SJSA1 (cell line): ENCODE measurements at regions not wholly inside any gene's neighbourhood (a gene's known extent, or its start where the extent isn't known, plus 50 kb on each side); places are given as distances from the start of the nearest gene placed in this dataset.
"Not testable (repeated sequence)": the region's sequence is repeated elsewhere in the genome, so short reads cannot be mapped to it uniquely, and the experiment has no call there.

Experiments
- DNase-seq, 2 experiments: peaks; one replicate each; pipeline ENCODE4 v3.0.0-alpha.2; 2015 to 2020; ENCODE audit warnings: low spot score in 2 of 2, low read depth in 1 of 2
- H3K27ac ChIP-seq: fragments of 250-450 bp; sonication (Bioruptor Pico); 2 replicates; pipeline ENCODE4 v1.5.1; 2020; ENCODE audit warnings: mild to moderate bottlenecking, moderate library complexity
- H3K27me3 ChIP-seq: fragments of 250-450 bp; sonication (Bioruptor Pico); replicated peaks from 2 replicates; pipeline ENCODE4 v1.5.1; 2020; ENCODE audit warnings: mild to moderate bottlenecking, moderate library complexity
- H3K36me3 ChIP-seq: fragments of 250-450 bp; sonication (Bioruptor Pico); 2 replicates; pipeline ENCODE4 v1.5.1; 2020; ENCODE audit warnings: mild to moderate bottlenecking
- H3K4me1 ChIP-seq: fragments of 250-450 bp; sonication (Bioruptor Pico); replicated peaks from 2 replicates; pipeline ENCODE4 v1.6.1; 2021; ENCODE audit warnings: mild to moderate bottlenecking
- H3K4me3 ChIP-seq: fragments of 250-450 bp; sonication (Bioruptor Pico); 2 replicates; pipeline ENCODE4 v1.5.1; 2020; ENCODE audit warnings: mild to moderate bottlenecking
- H3K9me3 ChIP-seq: fragments of 250-450 bp; sonication (Bioruptor Pico); replicated peaks from 2 replicates; pipeline ENCODE4 v1.5.1; 2020; ENCODE audit warnings: mild to moderate bottlenecking

DNA sequence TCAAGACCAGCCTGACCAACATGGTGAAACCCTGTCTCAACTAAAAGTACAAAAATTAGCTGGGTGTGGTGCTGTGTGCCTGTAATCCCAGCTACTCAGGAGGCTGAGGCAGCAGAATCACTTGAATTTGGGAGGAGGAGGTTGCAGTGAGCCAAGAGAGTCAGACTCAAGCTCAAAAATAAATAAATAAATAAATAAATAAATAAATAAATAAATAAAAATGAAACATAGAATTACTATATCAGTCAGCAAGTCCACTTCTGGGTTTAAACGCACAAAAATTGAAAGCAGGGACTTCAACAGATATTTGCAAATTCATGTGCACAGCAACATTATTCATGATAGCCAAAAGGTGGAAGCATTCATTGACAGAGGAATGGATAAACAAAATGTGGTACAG lies 875.2 kb upstream of the ALG10B start:
- not testable (repeated sequence) for H3K27ac ChIP-seq, H3K27me3 ChIP-seq, H3K36me3 ChIP-seq, H3K9me3 ChIP-seq, H3K4me3 ChIP-seq, H3K4me1 ChIP-seq, DNase-seq

DNA sequence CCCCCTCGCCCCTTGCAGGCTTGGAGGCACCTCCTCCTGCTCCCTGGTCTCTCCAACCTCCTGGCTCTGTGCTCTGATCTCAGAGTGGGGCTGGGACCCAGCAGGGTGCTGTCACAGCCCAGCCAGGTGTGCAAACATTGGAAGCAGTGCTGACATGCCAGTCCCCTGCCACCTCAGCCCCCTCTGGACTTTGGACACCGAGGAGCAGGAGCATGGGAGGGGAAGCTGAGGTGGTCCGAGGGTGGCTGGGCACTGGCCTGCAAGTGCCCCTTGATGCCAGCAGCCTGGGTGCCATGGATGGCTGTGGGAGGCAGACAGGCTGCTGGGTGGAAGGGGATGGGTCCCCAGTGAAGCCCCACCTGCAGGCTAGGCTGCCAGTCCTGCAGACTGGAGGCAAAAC lies 860.9 kb upstream of the ALG10B start:
- not testable (repeated sequence) for H3K36me3 ChIP-seq, H3K9me3 ChIP-seq, H3K4me1 ChIP-seq, H3K27ac ChIP-seq, H3K4me3 ChIP-seq, H3K27me3 ChIP-seq, DNase-seq

DNA sequence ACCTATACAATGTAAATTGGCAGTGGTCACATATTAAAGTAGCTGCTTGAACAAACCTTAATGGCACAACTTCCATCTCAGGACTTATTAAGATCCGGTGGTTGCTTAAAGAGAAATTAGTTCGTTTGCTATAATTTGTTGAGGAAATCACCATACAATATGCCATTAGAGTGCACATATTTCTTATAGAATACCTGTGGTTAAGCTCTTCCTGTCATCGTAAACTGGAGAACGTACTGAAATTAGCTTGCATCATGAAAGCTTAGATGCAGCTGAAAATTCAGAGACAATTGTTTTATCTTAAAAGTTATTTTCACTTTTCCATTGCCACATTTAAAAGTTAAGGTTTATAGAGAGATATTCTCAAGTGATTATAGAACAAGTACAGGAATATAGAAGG lies 818.6 kb upstream of the ALG10B start:
- not testable (repeated sequence) for H3K27me3 ChIP-seq, DNase-seq, H3K9me3 ChIP-seq, H3K4me1 ChIP-seq, H3K27ac ChIP-seq, H3K36me3 ChIP-seq, H3K4me3 ChIP-seq

DNA sequence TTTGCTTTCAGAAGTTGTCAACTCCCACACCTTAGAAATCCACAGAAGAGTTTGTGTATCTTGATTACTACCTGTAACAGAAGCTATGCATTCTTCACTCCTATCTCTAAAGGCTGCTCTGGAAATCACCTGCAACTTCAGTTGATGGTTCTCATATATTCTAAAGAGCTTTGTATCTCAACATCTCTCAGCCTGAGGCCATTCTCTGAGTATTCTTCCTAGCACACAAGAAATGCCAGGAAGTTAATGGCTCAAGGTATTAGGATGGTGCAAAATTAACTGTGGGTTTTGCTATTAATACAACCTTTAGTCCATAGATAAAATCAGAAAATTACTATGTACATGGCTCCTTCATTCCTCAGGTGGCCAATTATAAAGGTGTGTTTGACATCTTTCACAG lies 806.3 kb upstream of the ALG10B start:
- not testable (repeated sequence) for H3K36me3 ChIP-seq, H3K9me3 ChIP-seq, H3K4me1 ChIP-seq, H3K27ac ChIP-seq, H3K4me3 ChIP-seq, DNase-seq, H3K27me3 ChIP-seq

DNA sequence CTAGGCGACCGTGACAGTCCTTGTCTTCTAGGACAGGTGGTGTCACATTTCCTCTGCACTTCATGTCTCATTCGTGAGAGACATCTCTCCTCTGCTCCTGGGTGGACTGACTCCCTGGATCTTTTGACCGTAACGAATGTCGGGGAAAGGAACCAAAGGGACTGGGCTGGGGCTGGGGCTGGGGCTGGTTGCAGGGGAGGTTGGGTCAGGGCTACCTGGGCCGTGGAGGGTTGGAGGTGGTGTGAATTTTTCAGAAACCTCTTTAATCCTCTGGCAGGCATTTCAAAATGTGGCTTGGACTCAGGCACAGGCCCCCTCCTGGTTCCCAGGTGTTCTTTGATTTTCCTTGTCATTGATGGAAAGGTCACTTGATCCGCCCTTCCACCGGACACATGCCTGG lies 776.0 kb upstream of the ALG10B start:
- H3K4me1 ChIP-seq, H3K27ac ChIP-seq, H3K9me3 ChIP-seq, H3K36me3 ChIP-seq, DNase-seq, H3K27me3 ChIP-seq, H3K4me3 ChIP-seq: not testable (repeated sequence)

DNA sequence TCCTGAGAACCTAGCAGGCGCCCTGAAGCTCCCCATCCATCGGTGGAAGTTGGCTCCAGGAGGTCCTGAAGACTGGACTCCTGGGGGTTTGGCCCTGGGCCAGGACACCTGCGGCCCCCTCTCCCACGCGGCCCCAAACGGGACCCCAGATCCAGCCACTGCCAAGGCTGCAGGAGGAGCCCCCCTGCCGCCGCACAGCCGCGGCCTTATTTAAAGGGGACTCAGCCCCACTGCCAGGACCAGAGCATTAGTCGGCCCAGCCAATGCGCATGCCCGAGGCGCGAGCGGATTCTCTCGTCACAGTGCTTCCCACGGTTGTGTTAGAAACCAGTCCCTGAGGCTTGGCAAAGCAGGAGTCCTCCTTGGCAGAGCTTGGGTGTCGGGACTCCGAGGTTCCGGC lies 775.2 kb upstream of the ALG10B start:
- Histone ChIP-seq H3K27me3 (no peaks in the 10 kb centered on the region), H3K27ac (no peak overlapping the region), H3K4me3 (no peak overlapping the region), H3K36me3 (no peaks in the 10 kb centered on the region), H3K9me3 (no peaks in the 10 kb centered on the region), H3K4me1 (no peaks in the 10 kb centered on the region)
- no peak for DNase-seq

DNA sequence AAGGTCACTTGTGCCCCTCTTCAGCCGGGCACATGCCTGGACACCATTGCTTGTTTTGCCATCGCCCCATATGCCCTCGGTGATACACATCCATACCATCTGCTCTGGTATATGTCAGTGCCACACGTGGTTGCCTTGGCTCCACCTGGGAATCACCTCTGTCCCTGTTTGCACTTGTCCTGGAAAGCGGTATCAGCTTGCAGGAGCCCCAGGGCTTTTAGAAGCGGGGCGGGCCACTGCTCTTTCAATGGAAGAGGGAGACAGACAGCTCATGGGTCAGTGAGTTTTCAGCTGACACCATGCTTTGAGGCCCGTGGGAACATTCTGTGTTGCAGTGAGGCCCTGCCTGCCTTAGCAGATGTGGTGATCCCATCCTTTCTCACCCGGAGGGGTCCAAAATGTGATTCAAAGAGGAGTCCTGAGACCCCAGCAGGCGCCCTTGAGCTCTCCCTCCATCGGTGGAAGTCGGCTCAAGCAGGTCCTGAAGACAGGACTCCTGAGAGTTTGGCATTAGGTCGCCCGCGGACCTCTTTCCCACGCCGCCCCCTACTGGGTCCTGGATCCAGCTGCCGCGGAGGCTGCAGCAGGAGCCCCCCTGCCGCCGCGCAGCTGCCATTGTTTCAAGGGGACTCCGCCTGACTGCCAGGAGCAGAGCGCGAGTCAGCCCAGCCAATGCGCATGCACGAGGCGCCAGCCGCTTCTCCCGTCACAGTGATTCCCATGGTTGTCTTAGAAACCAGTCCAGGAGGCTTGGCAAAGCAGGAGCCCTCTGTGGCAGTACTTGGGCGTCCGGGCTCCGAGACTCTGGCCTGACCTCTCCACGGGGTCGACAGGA lies 773.2 kb upstream of the ALG10B start:
- no peaks in the 10 kb centered on the region for H3K9me3 ChIP-seq
- no peak overlapping the region for H3K4me3 ChIP-seq
- H3K27me3 ChIP-seq: no peaks in the 10 kb centered on the region

DNA sequence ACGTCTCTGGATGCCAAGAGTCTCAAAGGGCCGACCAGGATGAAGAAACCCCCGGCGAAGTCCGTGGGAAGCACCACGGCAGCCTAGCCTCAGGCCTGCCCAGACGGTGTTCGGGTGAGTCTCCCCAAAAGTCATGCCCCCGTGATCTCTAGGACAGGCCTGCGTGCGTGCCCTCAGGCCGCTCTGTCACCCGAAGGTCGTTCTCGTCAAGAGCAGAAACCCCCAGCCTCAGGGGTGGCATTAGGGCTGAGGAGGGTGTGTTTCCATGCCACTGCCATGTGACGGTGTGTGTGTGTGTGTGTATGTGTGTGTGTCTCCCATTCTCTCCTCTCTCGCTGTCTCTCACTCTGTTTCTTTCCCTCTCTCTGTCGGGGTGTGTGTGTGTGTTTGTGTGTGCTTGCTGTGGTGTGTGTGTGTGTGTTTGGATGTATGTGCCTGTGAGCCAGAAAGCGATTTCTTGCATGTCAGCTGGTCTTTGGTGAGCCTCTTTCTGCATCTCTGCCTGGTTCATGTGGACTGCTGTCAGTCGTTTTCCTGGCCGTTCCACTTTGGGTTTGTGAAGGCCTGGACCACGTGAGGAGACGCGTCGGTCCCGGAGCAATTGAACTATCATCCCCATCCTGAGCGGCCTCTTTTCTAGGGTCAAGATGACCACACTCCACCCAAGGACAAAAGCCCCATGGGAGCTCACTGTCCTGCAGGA lies 772.5 kb upstream of the ALG10B start:
- H3K9me3 ChIP-seq: no peaks in the 10 kb centered on the region

More for the DNA sequence above, 773.2 kb upstream of the ALG10B start:
- Histone ChIP-seq H3K27ac (no peak overlapping the region), H3K36me3 (no peaks in the 10 kb centered on the region), H3K4me1 (no peaks in the 10 kb centered on the region)
- DNase-seq: no peak

DNA sequence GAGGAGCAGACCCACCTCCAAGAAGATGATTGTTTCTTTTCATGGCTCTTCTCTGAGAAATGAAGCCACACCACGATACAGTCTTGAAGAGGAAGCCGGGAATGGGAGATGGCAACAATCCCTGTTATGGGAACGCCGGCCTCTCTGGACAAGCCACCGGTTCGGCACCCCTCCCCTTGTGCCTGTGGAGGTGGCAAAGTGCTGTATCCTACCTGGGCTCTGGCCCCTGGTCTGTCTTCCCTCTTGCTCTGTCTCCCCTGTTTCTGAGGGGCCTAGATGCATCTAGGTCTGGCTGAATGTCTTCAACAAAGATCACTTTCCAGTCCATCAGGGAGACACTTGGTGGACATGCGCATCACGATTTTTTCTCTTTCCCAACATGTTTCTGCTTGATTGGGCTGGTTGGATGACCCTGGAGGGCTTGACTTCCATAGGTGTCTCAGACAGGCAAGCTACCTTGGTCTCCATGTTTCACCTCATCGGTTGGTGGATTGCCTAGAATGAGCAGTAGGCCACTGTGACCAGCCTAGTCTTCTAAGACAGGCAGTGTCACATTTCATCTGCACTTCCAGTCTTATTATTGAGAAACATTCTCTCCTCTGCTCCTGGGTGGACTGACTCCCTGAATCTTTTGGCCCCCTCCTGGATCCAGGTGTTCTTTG lies 771.8 kb upstream of the ALG10B start:
- H3K36me3 ChIP-seq, H3K27me3 ChIP-seq, H3K4me1 ChIP-seq, H3K27ac ChIP-seq, DNase-seq, H3K9me3 ChIP-seq, H3K4me3 ChIP-seq: not testable (repeated sequence)

More for the DNA sequence above, 772.5 kb upstream of the ALG10B start:
- H3K36me3 ChIP-seq: no peaks in the 10 kb centered on the region
- DNase-seq: no peak
- H3K4me1 ChIP-seq: no peaks in the 10 kb centered on the region
- no peak overlapping the region for H3K27ac ChIP-seq
- H3K4me3 ChIP-seq: no peak overlapping the region
- no peaks in the 10 kb centered on the region for H3K27me3 ChIP-seq

DNA sequence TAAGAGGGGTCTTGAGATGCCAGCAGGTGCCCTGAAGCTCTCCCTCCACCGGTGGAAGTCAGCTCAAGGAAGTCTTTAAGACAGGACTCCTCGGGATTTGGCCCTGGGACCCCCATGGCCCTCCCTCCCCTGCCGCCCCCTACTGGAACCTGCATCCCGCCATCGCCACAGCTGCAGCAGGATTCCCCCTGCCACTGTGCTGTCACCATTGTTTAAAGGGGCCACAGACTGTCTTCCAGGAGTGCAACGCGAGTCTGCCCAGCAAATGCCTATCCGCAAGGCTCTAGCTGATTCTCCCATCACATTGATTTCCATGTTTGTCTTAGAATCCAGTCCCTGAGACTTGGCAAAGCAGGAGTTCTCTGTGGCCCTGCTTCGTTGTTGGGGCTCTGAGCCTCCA lies 770.8 kb upstream of the ALG10B start:
- Histone ChIP-seq H3K9me3 (no peaks in the 10 kb centered on the region), H3K4me3 (no peak overlapping the region), H3K4me1 (no peaks in the 10 kb centered on the region), H3K27ac (no peak overlapping the region), H3K36me3 (no peaks in the 10 kb centered on the region), H3K27me3 (no peaks in the 10 kb centered on the region)
- DNase-seq: no peak

DNA sequence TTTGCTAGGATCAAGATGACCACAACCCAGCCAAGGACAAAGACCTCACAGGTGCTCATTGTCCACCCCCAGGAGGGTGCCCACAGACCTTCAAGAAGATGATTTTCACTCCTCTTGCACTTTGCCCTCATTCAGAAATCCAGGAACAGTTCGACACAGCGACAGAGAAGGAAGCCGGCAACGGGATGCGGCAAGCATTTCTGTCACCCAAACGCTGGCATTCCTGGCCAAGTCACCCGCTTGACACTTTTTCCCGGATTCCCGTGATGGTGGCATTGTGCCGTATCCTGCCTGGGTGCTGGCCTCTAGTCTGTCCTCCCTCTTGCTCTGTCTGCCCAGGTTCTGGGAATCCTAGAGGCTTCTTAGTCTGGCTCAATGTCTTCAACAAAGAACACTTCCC lies 770.4 kb upstream of the ALG10B start:
- Histone ChIP-seq H3K4me1 (no peaks in the 10 kb centered on the region), H3K36me3 (no peaks in the 10 kb centered on the region), H3K4me3 (no peak overlapping the region), H3K27ac (no peak overlapping the region), H3K27me3 (no peaks in the 10 kb centered on the region), H3K9me3 (no peaks in the 10 kb centered on the region)
- DNase-seq: no peak

DNA sequence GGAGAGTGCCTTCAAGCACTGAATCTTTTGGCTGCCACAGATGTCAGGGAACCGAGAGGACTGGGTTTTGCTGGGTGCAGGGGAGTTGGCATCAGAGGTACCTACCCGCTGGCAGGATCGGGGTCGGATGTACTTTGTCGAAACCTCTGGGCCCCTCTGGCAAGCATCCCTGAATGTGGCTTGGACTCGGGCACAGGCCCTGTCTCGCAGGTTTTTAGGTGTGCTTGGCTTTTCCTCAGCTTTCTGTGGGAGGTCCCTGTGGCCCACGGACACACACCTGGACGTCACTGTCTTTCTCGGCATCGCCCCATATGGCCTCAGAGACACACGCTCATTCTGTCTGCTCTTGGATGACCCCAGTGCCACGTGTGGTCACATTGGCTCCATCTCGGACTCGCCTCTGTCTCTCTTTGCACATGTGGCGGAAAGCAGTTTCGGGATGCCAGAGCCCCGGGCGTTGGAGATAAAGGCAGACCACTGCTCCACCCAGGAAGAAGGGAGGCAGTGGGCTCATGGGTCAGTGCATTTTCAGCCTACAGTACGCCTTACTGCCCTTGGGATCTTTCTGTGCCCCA lies 769.6 kb upstream of the ALG10B start:
- no peaks in the 10 kb centered on the region for H3K9me3 ChIP-seq
- H3K4me3 ChIP-seq: no peak overlapping the region
- H3K36me3 ChIP-seq: no peaks in the 10 kb centered on the region
- no peak for DNase-seq
- no peaks in the 10 kb centered on the region for H3K27me3 ChIP-seq
- no peaks in the 10 kb centered on the region for H3K4me1 ChIP-seq
- no peak overlapping the region for H3K27ac ChIP-seq

DNA sequence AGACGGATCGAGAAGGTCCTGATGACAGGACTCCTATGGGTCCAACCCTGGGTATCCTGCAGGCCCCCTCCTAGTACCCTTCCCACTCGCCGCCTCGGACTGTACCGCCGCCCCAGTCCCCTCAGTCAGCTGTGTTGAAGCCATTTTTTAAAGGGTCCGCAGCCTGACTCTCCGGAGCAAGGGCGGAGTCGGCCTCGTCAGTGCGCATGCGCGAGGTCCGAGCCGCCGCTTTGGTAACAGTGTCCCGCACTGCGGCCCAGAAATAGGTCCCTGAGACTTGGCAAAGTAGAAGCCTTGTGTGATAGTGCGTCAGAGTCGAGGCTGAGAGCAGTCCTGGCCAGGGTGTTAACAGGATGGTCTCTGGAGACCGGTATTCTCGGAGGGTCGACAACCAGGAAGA lies 769.0 kb upstream of the ALG10B start:
- no peak overlapping the region for H3K4me3 ChIP-seq
- H3K9me3 ChIP-seq: no peaks in the 10 kb centered on the region
- H3K27me3 ChIP-seq: no peaks in the 10 kb centered on the region
- H3K36me3 ChIP-seq: no peaks in the 10 kb centered on the region
- no peak overlapping the region for H3K27ac ChIP-seq
- no peak for DNase-seq
- H3K4me1 ChIP-seq: no peaks in the 10 kb centered on the region

DNA sequence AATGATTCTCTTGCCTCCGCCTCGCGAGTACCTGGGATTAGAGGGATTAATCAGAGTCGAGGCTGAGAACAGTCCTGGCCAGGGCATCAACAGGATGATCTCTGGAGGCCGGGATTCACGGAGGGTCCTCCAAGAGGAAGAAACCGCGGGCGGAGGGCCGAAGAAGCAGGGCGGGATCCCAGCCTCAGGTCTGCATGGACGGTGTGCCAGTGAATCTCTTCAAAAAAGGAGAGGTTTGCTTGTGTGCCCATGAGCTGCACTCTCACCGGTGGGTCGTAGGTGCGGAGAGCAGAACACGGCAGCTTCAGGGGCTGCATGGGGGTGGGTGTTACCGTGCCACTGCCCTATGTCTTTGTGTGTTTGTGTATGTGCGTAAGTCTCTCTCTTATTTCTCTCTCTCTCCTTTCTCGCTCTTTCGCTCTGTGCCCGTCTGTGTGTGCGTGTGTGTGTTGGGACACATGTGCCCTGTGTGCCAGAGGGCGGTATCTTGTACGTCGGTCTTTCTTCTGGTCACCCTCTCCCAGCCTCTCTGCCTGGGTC lies 768.2 kb upstream of the ALG10B start:
- Histone ChIP-seq H3K27ac (no peak overlapping the region), H3K4me1 (no peaks in the 10 kb centered on the region), H3K27me3 (no peaks in the 10 kb centered on the region), H3K4me3 (no peak overlapping the region), H3K36me3 (no peaks in the 10 kb centered on the region), H3K9me3 (no peaks in the 10 kb centered on the region)
- DNase-seq: no peak
